ENCODE measurements at regions not wholly inside any gene's neighbourhood (a gene's known extent, or its start where the extent isn't known, plus 50 kb on each side); places are given as distances from the start of the nearest gene placed in this dataset.
"Not testable (repeated sequence)": the region's sequence is repeated elsewhere in the genome, so short reads cannot be mapped to it uniquely, and the experiment has no call there.

- DNase-seq (ENCODE audit: low read depth in 2 of 2), result no peak
Observed at GRCh38 chr14:22386924-22387775, 201.9 kb downstream of the DAD1 start.

GRCh38 chr14:22384974-22385526, 204.0 kb downstream of the DAD1 start:
- DNase-seq (ENCODE audit: low read depth in 2 of 2), result no peak

GRCh38 chr14:22384167-22384549, 204.9 kb downstream of the DAD1 start:
- DNase-seq (ENCODE audit: low read depth in 2 of 2), result no peak

- DNase-seq (ENCODE audit: low read depth in 2 of 2), result no peak
Observed at GRCh38 chr14:22383515-22384166, 205.4 kb downstream of the DAD1 start.

GRCh38 chr14:22382955-22383354, 206.1 kb downstream of the DAD1 start:
- DNase-seq (ENCODE audit: low read depth in 2 of 2), result no peak

- no peak for DNase-seq (ENCODE audit: low read depth in 2 of 2)
Observed at GRCh38 chr14:22382395-22382794, 206.6 kb downstream of the DAD1 start.

- DNase-seq (ENCODE audit: low read depth in 2 of 2), result no peak
Observed at GRCh38 chr14:22381766-22382165, 207.3 kb downstream of the DAD1 start.

- DNase-seq (ENCODE audit: low read depth in 2 of 2), result no peak
Observed at GRCh38 chr14:22381408-22381760, 207.6 kb downstream of the DAD1 start.

- no peak for DNase-seq (ENCODE audit: low read depth in 2 of 2)
Observed at GRCh38 chr14:22380571-22381407, 208.2 kb downstream of the DAD1 start.

GRCh38 chr14:22379727-22380126, 209.3 kb downstream of the DAD1 start:
- no peak for DNase-seq (ENCODE audit: low read depth in 2 of 2)

GRCh38 chr14:22378181-22378580, 210.8 kb downstream of the DAD1 start:
- DNase-seq (ENCODE audit: low read depth in 2 of 2), result no peak

GRCh38 chr14:22375321-22375930, 213.6 kb downstream of the DAD1 start:
- no peak for DNase-seq (ENCODE audit: low read depth in 2 of 2)

GRCh38 chr14:22370084-22370847, 218.8 kb downstream of the DAD1 start:
- DNase-seq (ENCODE audit: low read depth in 2 of 2), result no peak

GRCh38 chr14:22358726-22359125, 230.3 kb downstream of the DAD1 start:
- DNase-seq (ENCODE audit: low read depth in 2 of 2), result no peak

- DNase-seq (ENCODE audit: low read depth in 2 of 2), result not testable (repeated sequence)
Observed at GRCh38 chr14:22349281-22349680, 239.7 kb downstream of the DAD1 start.

GRCh38 chr14:22344673-22345072, 244.4 kb downstream of the DAD1 start:
- DNase-seq (ENCODE audit: low read depth in 2 of 2), result no peak

GRCh38 chr14:22344209-22344608, 244.8 kb downstream of the DAD1 start:
- DNase-seq (ENCODE audit: low read depth in 2 of 2), result not testable (repeated sequence)

- DNase-seq (ENCODE audit: low read depth in 2 of 2), result no peak
Observed at GRCh38 chr14:22341049-22341448, 248.0 kb downstream of the DAD1 start.

GRCh38 chr14:22338917-22339715, 249.9 kb downstream of the DAD1 start:
- no peak for DNase-seq (ENCODE audit: low read depth in 2 of 2)

GRCh38 chr14:22338381-22338780, 250.6 kb downstream of the DAD1 start:
- no peak for DNase-seq (ENCODE audit: low read depth in 2 of 2)

Measured in stimulated activated CD8-positive, alpha-beta memory T cell treated with anti-CD3 and anti-CD28 coated beads, Interleukin-2, amount 100 ng/mL, for 48 hours (primary cell).